ENCODE measurements at regions not wholly inside any gene's neighbourhood (a gene's known extent, or its start where the extent isn't known, plus 50 kb on each side); places are given as distances from the start of the nearest gene placed in this dataset.

GRCh38 chr6:95877480-95877879, 138.3 kb upstream of the FUT9 start (continued):
- TF ChIP-seq DMTF1 (CRISPR knock-in tag; IDR thresholded peaks at IDR 0.05) (no peak), ZNF510 (CRISPR knock-in tag; IDR thresholded peaks at IDR 0.05; ENCODE audit: low read depth) (no peak), YY1 (IDR thresholded peaks at IDR 0.05; ENCODE audit: insufficient read depth, insufficient replicate concordance, low read depth, low read length) (no peak), MTF1 (CRISPR knock-in tag; IDR thresholded peaks at IDR 0.05) (no peak), PRMT3 (CRISPR knock-in tag; IDR thresholded peaks at IDR 0.05; ENCODE audit: borderline replicate concordance, low read depth) (no peak), CREB3 (CRISPR knock-in tag; IDR thresholded peaks at IDR 0.05) (no peak), CBX2 (IDR thresholded peaks at IDR 0.05; ENCODE audit: low read depth, low read length) (no peak), CBX2 (CRISPR knock-in tag; IDR thresholded peaks at IDR 0.05; ENCODE audit: low read depth) (no peak), SMARCE1 (IDR thresholded peaks at IDR 0.05; ENCODE audit: borderline replicate concordance) (no peak), ZNF484 (CRISPR knock-in tag; IDR thresholded peaks at IDR 0.05; ENCODE audit: borderline replicate concordance, low read depth) (no peak), POLR2AphosphoS2 (IDR thresholded peaks at IDR 0.05; ENCODE audit: low read depth, low read length) (no peak), NFE2L2 (IDR thresholded peaks at IDR 0.05; ENCODE audit: low read length) (no peak), ZNF430 (CRISPR knock-in tag; IDR thresholded peaks at IDR 0.05) (no peak), ZNF747 (CRISPR knock-in tag; IDR thresholded peaks at IDR 0.05; ENCODE audit: borderline replicate concordance) (no peak), CREBL2 (CRISPR knock-in tag; IDR thresholded peaks at IDR 0.05; ENCODE audit: borderline replicate concordance) (no peak), GRHL1 (CRISPR knock-in tag; conservative IDR thresholded peaks at IDR 0.05) (no peak), DBP (CRISPR knock-in tag; IDR thresholded peaks at IDR 0.05; ENCODE audit: not compliant biosample characterization) (no peak), USF2 (IDR thresholded peaks at IDR 0.05; ENCODE audit: low read depth, low read length) (no peak), USF2 (CRISPR knock-in tag; IDR thresholded peaks at IDR 0.05; ENCODE audit: borderline replicate concordance) (no peak), GATAD1 (CRISPR knock-in tag; IDR thresholded peaks at IDR 0.05) (no peak), MYPOP (CRISPR knock-in tag; IDR thresholded peaks at IDR 0.05) (no peak), ZNF850 (CRISPR knock-in tag; conservative IDR thresholded peaks at IDR 0.05) (no peak)

All from HepG2 (cell line).